GM12878 (cell line): ENCODE measurements at regions not wholly inside any gene's neighbourhood (a gene's known extent, or its start where the extent isn't known, plus 50 kb on each side); places are given as distances from the start of the nearest gene placed in this dataset.

ENCODE experiments used
- ATAC-seq: fragments of 200-7000 bp; cut with Tn5 transposase; 3 replicates; pipeline ENCODE4 v1.9.1; 2020; ENCODE audit warnings: mild to moderate bottlenecking, moderate library complexity
- BruUV-seq: library from RNA; stranded (reverse); fragments of 400-500 nt; replicated peaks from 2 replicates; lab custom pipeline; 2021; lab: Mats Ljungman, UMichigan
- CTCF ChIA-PET: fragments of 300-600 bp; sonication (Branson Sonifier 250); formaldehyde crosslinking; extraction: SDS; loops from one replicate; lab custom pipeline; 2021; ENCODE audit warnings: inconsistent platforms; lab: Yijun Ruan, JAX
- POLR2A ChIA-PET: fragments of 350-600 bp; formaldehyde crosslinking; extraction: SDS; loops from one replicate; lab custom pipeline; 2021; ENCODE audit warnings: inconsistent platforms; lab: Charles Lee
- RAD21 ChIA-PET: fragments of 300-600 bp; sonication (Branson Sonifier 250); formaldehyde crosslinking; loops from one replicate; lab custom pipeline; 2023; ENCODE audit warnings: antibody characterized with exemption; ENCODE audit not compliant: unreplicated experiment; lab: Charles Lee
- SMC1A ChIA-PET: fragments of 300-600 bp; sonication (Branson Sonifier 250); formaldehyde crosslinking; loops from one replicate; lab custom pipeline; 2023; ENCODE audit not compliant: unreplicated experiment, uncharacterized antibody; lab: Charles Lee
- DNase-seq: peaks from one replicate; pipeline ENCODE4 v3.0.0-alpha.2; 2011; ENCODE audit warnings: low read depth, low spot score
- FAIRE-seq: peaks from 3 replicates; lab custom pipeline; 2011; peaks lifted over from hg19 to GRCh38; lab: Jason Lieb, UNC
- H2AFZ ChIP-seq: 2 replicates; pipeline ENCODE4 v1.6.0; 2011; ENCODE audit warnings: low read depth, low read length, control low read depth; ENCODE audit not compliant: control insufficient read depth
- H3K27ac ChIP-seq: 2 replicates; pipeline ENCODE4 v1.5.1; 2011; ENCODE audit warnings: control low read depth; ENCODE audit not compliant: control insufficient read depth, insufficient read depth
- H3K27me3 ChIP-seq, 2 experiments: replicated peaks in 1 of 2; 2 replicates each; pipeline versions ENCODE4 v1.6.0 to v1.6.1; 2011; ENCODE audit warnings: low read length in 1 of 2; ENCODE audit not compliant: control insufficient read depth in 2 of 2, insufficient read depth in 2 of 2
- H3K36me3 ChIP-seq, 2 experiments: 2 replicates each; pipeline ENCODE4 v1.5.1; 2011; ENCODE audit warnings: low read length in 1 of 2; ENCODE audit not compliant: control insufficient read depth in 2 of 2, insufficient read depth in 2 of 2
- H3K4me1 ChIP-seq: 2 replicates; pipeline ENCODE4 v1.6.1; 2011; ENCODE audit warnings: mild to moderate bottlenecking, low read length, moderate library complexity, mixed read lengths; ENCODE audit not compliant: control insufficient read depth, insufficient read depth
- H3K4me2 ChIP-seq: 2 replicates; pipeline ENCODE4 v1.6.0; 2011; ENCODE audit warnings: control low read depth; ENCODE audit not compliant: control insufficient read depth, insufficient read depth
- H3K4me3 ChIP-seq: fragments of 200-600 bp; sonication (generic); 2 replicates; pipeline ENCODE4 v1.5.1; 2016
- H3K79me2 ChIP-seq: 2 replicates; pipeline ENCODE4 v1.6.0; 2011; ENCODE audit warnings: low read length; ENCODE audit not compliant: control insufficient read depth, insufficient read depth
- H3K9ac ChIP-seq: 2 replicates; pipeline ENCODE4 v1.8.0; 2011; ENCODE audit warnings: low read length, control low read depth, mixed read lengths; ENCODE audit not compliant: control insufficient read depth, insufficient read depth
- H3K9me3 ChIP-seq: replicated peaks from 3 replicates; pipeline ENCODE4 v1.5.1; 2011; ENCODE audit warnings: mild to moderate bottlenecking, low read length; ENCODE audit not compliant: control insufficient read depth, insufficient read depth
- H4K20me1 ChIP-seq: 2 replicates; pipeline ENCODE4 v1.6.0; 2011; ENCODE audit not compliant: control insufficient read depth, insufficient read depth
- BACH1 ChIP-seq: fragments of 450-650 bp; IDR thresholded peaks from 2 replicates; pipeline ENCODE4 v1.6.1; 2017; ENCODE audit warnings: mild to moderate bottlenecking, borderline replicate concordance
- MYC ChIP-seq: IDR thresholded peaks from 2 replicates; pipeline ENCODE4 v1.6.1; 2011; ENCODE audit warnings: mild to moderate bottlenecking, low read length, moderate library complexity, inconsistent platforms; ENCODE audit not compliant: insufficient read depth, insufficient replicate concordance, insufficient read length, severe bottlenecking
- POLR2AphosphoS5 ChIP-seq: IDR thresholded peaks from 2 replicates; pipeline ENCODE4 v1.6.1; 2011; ENCODE audit warnings: mild to moderate bottlenecking, low read length, inconsistent platforms
- RAD21 ChIP-seq: IDR thresholded peaks from 2 replicates; pipeline ENCODE4 v1.6.1; 2011; ENCODE audit warnings: mild to moderate bottlenecking, low read depth, low read length, moderate library complexity; ENCODE audit not compliant: insufficient read depth
- ZBTB11 ChIP-seq: fragments of 450-650 bp; formaldehyde crosslinking; IDR thresholded peaks from 2 replicates; pipeline ENCODE4 v1.5.0; 2022; ENCODE audit warnings: mild to moderate bottlenecking, missing genetic modification characterization
- ZNF24 ChIP-seq: fragments of 450-650 bp; IDR thresholded peaks from 2 replicates; pipeline ENCODE4 v1.6.1; 2017; ENCODE audit warnings: antibody characterized with exemption, mild to moderate bottlenecking
- WGBS: methylation state at CpG from one replicate; pipeline ENCODE4 v1.1.6; 2016; ENCODE audit warnings: low lambda C conversion rate; ENCODE audit not compliant: insufficient replicate concordance, insufficient coverage; ENCODE audit errors: missing lambda C conversion rate; 5-methylcytosine and 5-hydroxymethylcytosine counted together
- in situ Hi-C: fragments of 300-500 bp; cut with MboI; formaldehyde crosslinking; loops from 9 replicates; pipeline ENCODE4 v1.14.3; 2018; ENCODE audit warnings: mixed read lengths
- intact Hi-C: fragments of 100-400 bp; cut with micrococcal nuclease; formaldehyde crosslinking; loops from one replicate; pipeline ENCODE4 v1.14.2; 2022; ENCODE audit not compliant: unreplicated experiment
- TF ChIP-seq, protein P1 (sequence below): fragments of 150-350 bp; IDR thresholded peaks from 2 replicates; pipeline ENCODE4 v1.6.1; 2014; ENCODE audit warnings: mild to moderate bottlenecking, low read depth, low read length

- Histone ChIP-seq H4K20me1 (peaks cover 3% of the 10 kb centered on the region; the same call in 1 of the 2 replicates), H3K27ac (no peak overlapping the region), H3K9me3 (no peaks in the 10 kb centered on the region), H3K9ac (no peak overlapping the region), H3K27me3 (no peaks in the 10 kb centered on the region; a peak in 3 of 4 replicates), H3K79me2 (no peaks in the 10 kb centered on the region), H3K4me1 (no peaks in the 10 kb centered on the region), H3K4me2 (no peak overlapping the region), H3K4me3 (no peak overlapping the region), H2AFZ (no peak overlapping the region), H3K36me3 (no peaks in the 10 kb centered on the region)
- FAIRE-seq (no peak), ATAC-seq (no peak), DNase-seq (no peak)
- in situ Hi-C loops: no loop called here
- intact Hi-C loops: no loop called here
- ChIA-PET RAD21 (no interaction called here), POLR2A (no interaction called here), SMC1A (no interaction called here), CTCF (interaction anchor here (0.6 kb wide), 1 partner anchor 22 kb away, joined by 3 read pairs; no protein-coding TSS in a partner anchor)
- TF ChIP-seq BACH1: no peak
- TF ChIP-seq MYC: no peak
- TF ChIP-seq POLR2AphosphoS5: no peak
- TF ChIP-seq RAD21: no peak
- TF ChIP-seq, protein P1, sequence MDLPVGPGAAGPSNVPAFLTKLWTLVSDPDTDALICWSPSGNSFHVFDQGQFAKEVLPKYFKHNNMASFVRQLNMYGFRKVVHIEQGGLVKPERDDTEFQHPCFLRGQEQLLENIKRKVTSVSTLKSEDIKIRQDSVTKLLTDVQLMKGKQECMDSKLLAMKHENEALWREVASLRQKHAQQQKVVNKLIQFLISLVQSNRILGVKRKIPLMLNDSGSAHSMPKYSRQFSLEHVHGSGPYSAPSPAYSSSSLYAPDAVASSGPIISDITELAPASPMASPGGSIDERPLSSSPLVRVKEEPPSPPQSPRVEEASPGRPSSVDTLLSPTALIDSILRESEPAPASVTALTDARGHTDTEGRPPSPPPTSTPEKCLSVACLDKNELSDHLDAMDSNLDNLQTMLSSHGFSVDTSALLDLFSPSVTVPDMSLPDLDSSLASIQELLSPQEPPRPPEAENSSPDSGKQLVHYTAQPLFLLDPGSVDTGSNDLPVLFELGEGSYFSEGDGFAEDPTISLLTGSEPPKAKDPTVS: no peak
- no peak for TF ChIP-seq ZBTB11
- TF ChIP-seq ZNF24: no peak
- BruUV-seq: no TSS peak
- 21% methylated on average over 8 of the region's 8 CpGs for WGBS
These were observed 57.9 kb upstream of the CACNA2D3 start for GRCh38 chr3:54064486-54064885.
